ENCODE measurements at regions not wholly inside any gene's neighbourhood (a gene's known extent, or its start where the extent isn't known, plus 50 kb on each side); places are given as distances from the start of the nearest gene placed in this dataset.

- H3K23ac ChIP-seq (ENCODE audit: insufficient read length): no peak overlapping the region
- no peak overlapping the region for H2AK5ac ChIP-seq (ENCODE audit: low read depth, low read length)
- no peak overlapping the region for H3K14ac ChIP-seq (ENCODE audit: insufficient read length)
- no peak overlapping the region for H2BK5ac ChIP-seq (ENCODE audit: low read depth, low read length)
- H2BK120ac ChIP-seq (replicated peaks; ENCODE audit: low read depth, low read length): no peak overlapping the region
- H4K5ac ChIP-seq (ENCODE audit: insufficient read length, low read depth, low read length): no peak overlapping the region
- no peak overlapping the region for H3K4me3 ChIP-seq (ENCODE audit: extremely low read depth in 1 of 4, insufficient read depth in 2 of 4, low read depth in 3 of 4, low read length in 4 of 4)
- no peaks in the 10 kb centered on the region for H3K36me3 ChIP-seq (ENCODE audit: control insufficient read depth in 2 of 4, insufficient read depth in 4 of 4, low read length in 3 of 4)
- no peak overlapping the region for H3K18ac ChIP-seq (ENCODE audit: extremely low read depth, low read length)
- no peaks in the 10 kb centered on the region for H4K20me1 ChIP-seq (replicated peaks in 1 of 2; ENCODE audit: control insufficient read depth in 1 of 2, insufficient read depth in 2 of 2, low read length in 2 of 2)
- FAIRE-seq (no peak), DNase-seq (ENCODE audit: low read depth in 1 of 2, low spot score in 2 of 2) (no peak)
- H2BK15ac ChIP-seq (ENCODE audit: low read length): no peak overlapping the region
- no peaks in the 10 kb centered on the region for H3K27me3 ChIP-seq (replicated peaks in 1 of 4; ENCODE audit: control insufficient read depth in 3 of 4, extremely low read depth in 1 of 4, insufficient read depth in 3 of 4, low read length in 3 of 4)
- 92% methylated on average over 5 of the region's 5 CpGs; no CpG with 5 or more reads in 1 of the 2 experiments for WGBS, 2 experiments (ENCODE audit: extremely low coverage in 1 of 2, insufficient coverage in 1 of 2, insufficient read length in 1 of 2, insufficient replicate concordance in 2 of 2, low coverage in 1 of 2, low lambda C conversion rate in 2 of 2, missing lambda C conversion rate in 1 of 2)
- ChIA-PET CTCF (ENCODE audit: partially characterized antibody) (no interaction called here), POLR2A (ENCODE audit: partially characterized antibody) (no interaction called here)
- H2AFZ ChIP-seq (ENCODE audit: low read length): no peak overlapping the region
- no peak overlapping the region for H2BK12ac ChIP-seq (ENCODE audit: low read depth, low read length)
- no peaks in the 10 kb centered on the region for H3K9me3 ChIP-seq (ENCODE audit: insufficient read depth in 2 of 2, low read depth in 1 of 2, low read length in 1 of 2)
- H3K4ac ChIP-seq (replicated peaks; ENCODE audit: insufficient read length, low read depth, low read length): no peak overlapping the region
- no peak overlapping the region for H2BK20ac ChIP-seq (ENCODE audit: low read length)
- H3K79me1 ChIP-seq (ENCODE audit: low read depth, low read length): no peaks in the 10 kb centered on the region
- H4K8ac ChIP-seq (ENCODE audit: extremely low read depth, insufficient read depth, low read length): no peak overlapping the region
- no peak overlapping the region for H3K27ac ChIP-seq (ENCODE audit: low read depth, low read length)
- H3K4me2 ChIP-seq (ENCODE audit: insufficient read depth in 1 of 2, low read depth in 2 of 2, low read length in 2 of 2): no peak overlapping the region
- no peaks in the 10 kb centered on the region for H3K4me1 ChIP-seq (replicated peaks in 1 of 4; ENCODE audit: control insufficient read depth in 3 of 4, insufficient read depth in 4 of 4, low read length in 3 of 4)
- no peaks in the 10 kb centered on the region for H3K23me2 ChIP-seq (ENCODE audit: low read depth, low read length)
- no peak overlapping the region for H3K56ac ChIP-seq (replicated peaks; ENCODE audit: insufficient read length, low read depth, low read length)
- H3K79me2 ChIP-seq (ENCODE audit: control insufficient read depth in 1 of 2, insufficient read depth in 2 of 2, low read length in 2 of 2): no peaks in the 10 kb centered on the region
- H3K9ac ChIP-seq (replicated peaks in 1 of 4; ENCODE audit: extremely low read depth in 1 of 4, low read depth in 3 of 4, low read length in 3 of 4): no peak overlapping the region
- no peak overlapping the region for H4K91ac ChIP-seq (replicated peaks; ENCODE audit: insufficient read length, low read length)
- no peak for TF ChIP-seq YY1 (IDR thresholded peaks at IDR 0.05; ENCODE audit: low read depth, low read length)
- no peak for TF ChIP-seq SP1 (IDR thresholded peaks at IDR 0.05; ENCODE audit: low read depth, low read length)
- TF ChIP-seq TBP (IDR thresholded peaks at IDR 0.05; ENCODE audit: low read depth, low read length): no peak
- no peak for TF ChIP-seq MAFK (IDR thresholded peaks at IDR 0.05; ENCODE audit: low read depth, low read length)
Measured at GRCh38 chr4:33072298-33073089, 2352.3 kb downstream of the PCDH7 start.
